ENCODE measurements at regions not wholly inside any gene's neighbourhood (a gene's known extent, or its start where the extent isn't known, plus 50 kb on each side); places are given as distances from the start of the nearest gene placed in this dataset.
"Not testable (repeated sequence)": the region's sequence is repeated elsewhere in the genome, so short reads cannot be mapped to it uniquely, and the experiment has no call there.

- DNase-seq = no peak
These were observed 98.1 kb downstream of the CCDC71L start for GRCh38 chr7:106562711-106563366.

DNA sequence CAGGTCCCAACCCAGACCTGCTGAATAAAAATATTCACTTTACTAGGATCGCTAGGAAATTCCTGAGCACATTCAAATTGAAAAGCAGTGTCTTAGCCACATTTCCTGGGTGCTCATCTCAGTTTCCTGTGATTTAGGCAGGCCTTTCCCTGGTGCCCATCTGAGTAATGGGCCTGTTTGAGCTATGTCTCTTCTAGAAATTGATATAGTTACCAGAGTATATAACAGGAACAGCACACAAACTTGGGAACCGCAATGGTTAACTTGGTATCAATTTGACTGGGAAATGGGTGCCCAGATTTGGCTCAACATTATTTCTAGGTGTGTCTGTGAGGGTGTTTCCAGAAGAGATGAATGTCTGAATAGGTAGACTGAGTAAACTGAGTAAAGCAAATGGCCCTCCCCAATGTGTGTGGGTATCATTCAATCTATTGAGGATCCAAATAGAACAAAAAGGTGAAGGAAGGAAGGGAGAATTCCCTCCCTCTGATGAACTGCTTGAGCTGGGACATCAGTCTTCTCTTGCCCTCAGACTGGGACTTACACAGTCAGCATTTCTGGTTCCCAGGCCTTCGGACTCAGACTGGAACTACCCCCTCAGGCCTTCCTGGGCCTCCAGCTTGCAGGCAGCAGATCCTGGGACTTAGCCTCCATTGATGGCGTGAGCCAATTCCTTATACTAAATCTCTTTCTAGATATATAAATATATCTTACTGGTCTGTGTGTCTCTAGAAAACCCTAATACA lies 99.1 kb downstream of the CCDC71L start:
- no peak for DNase-seq

DNA sequence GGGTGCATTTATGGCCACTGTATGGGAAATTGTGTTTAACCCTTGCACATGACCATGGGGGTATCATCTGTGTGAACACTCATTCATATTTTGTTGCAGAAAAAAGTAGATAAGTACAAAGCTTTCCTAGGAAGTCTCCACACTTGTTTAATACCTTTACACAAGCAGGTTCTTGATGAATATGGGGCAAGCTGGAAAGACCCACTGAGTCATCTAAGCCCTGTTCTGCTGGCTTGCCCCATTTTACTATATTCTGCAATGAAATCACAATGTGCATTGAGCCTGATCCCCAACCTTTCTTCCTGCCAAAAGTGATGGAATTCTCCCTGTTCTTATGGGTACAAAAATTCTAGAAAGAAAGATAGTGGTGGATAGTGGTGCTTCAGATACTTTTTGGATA lies 99.8 kb downstream of the CCDC71L start:
- no peak for DNase-seq

- no peak for DNase-seq
These were observed 100.5 kb downstream of the CCDC71L start for GRCh38 chr7:106560482-106560881.

DNA sequence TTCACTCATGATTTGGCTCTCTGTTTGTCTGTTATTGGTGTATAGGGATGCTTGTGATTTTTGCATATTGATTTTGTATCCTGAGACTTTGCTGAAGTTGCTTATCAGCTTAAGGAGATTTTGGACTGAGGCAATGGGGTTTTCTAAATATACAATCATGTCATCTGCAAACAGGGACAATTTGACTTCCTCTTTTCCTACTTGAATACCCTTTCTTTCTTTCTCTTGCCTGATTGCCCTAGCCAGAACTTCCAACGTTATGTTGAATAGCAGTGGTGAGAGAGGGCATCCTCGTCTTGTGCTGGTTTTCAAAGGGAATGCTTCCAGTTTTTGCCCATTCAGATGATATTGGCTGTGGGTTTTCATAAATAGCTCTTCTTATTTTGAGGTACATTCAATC lies 104.7 kb downstream of the CCDC71L start:
- DNase-seq = not testable (repeated sequence)

GRCh38 chr7:106554623-106555022 lies 106.3 kb downstream of the CCDC71L start:
- DNase-seq = not testable (repeated sequence)

DNA sequence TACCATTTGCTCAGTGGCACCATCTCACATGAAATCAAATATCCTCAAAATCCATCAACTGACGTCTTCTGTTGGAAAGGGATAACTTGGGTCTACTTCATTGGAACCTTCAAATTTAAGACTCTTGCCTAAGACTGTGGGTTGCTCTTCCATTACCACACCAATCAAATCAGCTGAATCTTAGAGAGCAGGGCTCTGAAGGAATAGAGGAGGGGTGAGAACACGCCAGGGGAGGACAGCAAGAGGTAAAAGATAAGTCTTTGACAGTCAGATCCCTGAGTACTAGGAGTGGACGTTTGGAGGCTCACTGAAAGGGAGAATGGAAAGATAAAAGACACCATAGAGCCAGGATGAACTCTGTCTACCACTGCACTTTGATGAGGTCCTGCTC lies 107.5 kb downstream of the CCDC71L start:
- DNase-seq = no peak

- DNase-seq = no peak
These were observed 108.1 kb downstream of the CCDC71L start for GRCh38 chr7:106552645-106553445.

DNA sequence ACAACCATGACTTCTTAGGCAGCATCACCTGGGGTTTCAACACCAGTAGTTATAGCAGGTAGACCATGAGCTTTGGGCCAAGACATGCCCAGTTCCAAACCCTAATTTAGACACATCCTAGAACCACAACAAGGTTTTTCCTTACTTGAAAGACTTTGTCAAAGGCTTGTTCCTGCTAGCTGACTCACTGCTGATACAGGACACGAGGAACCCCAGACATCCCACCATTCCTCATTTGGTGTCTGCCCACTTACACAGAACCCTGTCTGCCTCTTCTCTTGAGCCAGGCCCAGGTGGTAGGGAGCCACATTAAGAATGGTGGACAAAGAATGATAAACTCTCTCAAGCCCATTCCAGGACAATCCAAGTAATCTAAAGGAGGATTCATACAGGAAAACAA lies 109.0 kb downstream of the CCDC71L start:
- DNase-seq = no peak

GRCh38 chr7:106548491-106548890 lies 112.5 kb downstream of the CCDC71L start:
- DNase-seq = no peak

DNA sequence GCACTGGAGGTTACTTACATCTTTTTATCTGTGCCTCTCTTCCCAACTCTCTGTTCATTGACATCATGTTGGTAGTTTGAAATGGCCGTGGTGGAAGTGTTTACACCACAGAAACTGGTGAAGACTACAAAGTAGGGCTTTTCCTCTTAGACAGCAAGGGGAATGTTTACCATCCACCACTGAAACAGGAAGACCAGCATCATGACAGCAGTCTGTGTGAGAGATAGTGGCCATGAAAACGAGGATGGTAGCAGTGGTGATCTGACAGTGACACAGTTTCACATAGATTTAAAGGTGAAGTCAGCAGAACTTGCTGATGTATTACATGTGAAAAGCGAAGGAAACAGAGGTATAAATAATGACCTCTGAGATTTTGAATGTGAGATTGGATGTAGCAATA lies 115.7 kb downstream of the CCDC71L start:
- no peak for DNase-seq

GRCh38 chr7:106543221-106543757 lies 117.7 kb downstream of the CCDC71L start:
- no peak for DNase-seq

- peak; percentile 37 for DNase-seq
These were observed 118.3 kb downstream of the CCDC71L start for GRCh38 chr7:106542550-106543220.

GRCh38 chr7:106538638-106539037 lies 122.3 kb downstream of the CCDC71L start:
- no peak for DNase-seq

- DNase-seq = no peak
These were observed 123.8 kb downstream of the CCDC71L start for GRCh38 chr7:106537119-106537518.

DNA sequence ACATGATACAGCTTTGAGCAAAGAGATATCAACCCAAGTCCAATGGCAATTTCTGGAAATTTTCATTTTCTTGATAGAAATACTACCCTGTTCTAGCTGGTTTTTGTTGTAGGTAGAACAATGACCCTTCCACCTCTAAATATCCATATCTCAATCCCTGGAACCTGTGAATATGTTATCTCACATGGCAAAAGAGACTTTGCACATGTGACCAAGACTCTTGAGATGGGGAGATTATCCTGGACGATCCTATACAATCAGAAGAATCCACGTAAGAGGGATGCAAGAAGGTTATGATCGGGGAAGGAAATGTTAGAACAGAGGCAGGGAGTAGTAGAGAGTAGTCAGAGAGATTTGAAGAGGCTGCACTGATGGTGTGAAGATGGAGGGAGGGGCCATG lies 124.9 kb downstream of the CCDC71L start:
- no peak for DNase-seq

- DNase-seq = no peak
These were observed 125.6 kb downstream of the CCDC71L start for GRCh38 chr7:106535234-106535932.

DNA sequence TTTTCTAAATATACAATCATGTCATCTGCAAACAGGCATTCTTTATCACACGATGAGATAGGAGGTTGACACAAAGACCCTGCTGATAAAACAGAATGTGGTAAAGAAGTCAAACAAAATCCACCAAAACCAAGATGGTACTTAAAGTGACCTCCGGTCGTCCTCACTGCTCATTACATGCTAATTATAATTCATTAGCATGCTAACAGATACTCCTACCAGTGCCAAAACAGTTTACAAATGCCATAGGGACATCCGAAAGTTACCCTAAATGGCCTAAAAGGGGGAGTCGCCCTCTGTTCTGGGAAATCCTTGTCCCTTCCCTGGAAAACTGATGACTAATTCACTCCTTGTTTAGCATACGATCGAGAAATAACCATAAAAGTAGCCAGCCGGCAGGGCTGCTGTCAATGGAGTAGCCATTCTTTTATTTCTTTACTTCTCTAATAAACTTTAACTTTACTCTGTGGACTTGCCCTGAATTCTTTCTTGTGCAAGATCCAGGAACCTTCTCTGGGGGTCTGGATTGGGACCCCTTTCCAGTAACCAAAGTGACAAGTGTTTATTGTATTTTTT lies 126.6 kb downstream of the CCDC71L start:
- no peak for DNase-seq

GRCh38 chr7:106530183-106530582 lies 130.8 kb downstream of the CCDC71L start:
- not testable (repeated sequence) for DNase-seq

- DNase-seq = not testable (repeated sequence)
These were observed 134.3 kb downstream of the CCDC71L start for GRCh38 chr7:106526617-106527016.

- DNase-seq = no peak
These were observed 136.3 kb downstream of the CCDC71L start for GRCh38 chr7:106524690-106525059.

DNA sequence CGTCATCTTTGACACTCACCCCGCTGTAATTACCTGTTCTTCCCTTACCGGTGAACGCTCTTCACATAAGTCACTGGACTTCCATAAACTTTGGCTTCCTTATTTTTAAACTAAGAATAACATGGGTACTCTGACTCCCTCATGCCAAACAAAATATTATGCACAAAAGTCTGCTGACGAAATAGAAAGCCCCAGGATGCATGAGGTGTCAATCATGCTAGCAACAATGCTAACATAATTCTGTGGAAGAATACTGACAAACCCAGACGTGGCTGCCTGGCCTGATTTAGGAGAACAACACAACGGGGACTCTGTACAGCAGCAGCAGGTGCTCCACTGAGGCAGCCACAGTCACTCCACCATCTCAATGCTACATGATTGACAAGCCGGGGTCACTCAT lies 137.5 kb downstream of the CCDC71L start:
- no peak for DNase-seq
